Prostate gland (tissue), 2 donors: ENCODE measurements at regions not wholly inside any gene's neighbourhood (a gene's known extent, or its start where the extent isn't known, plus 50 kb on each side); places are given as distances from the start of the nearest gene placed in this dataset.

Experiments used
- CTCF ChIP-seq, 4 experiments: fragments of 200-600 bp in 2 of 4; fragments of 450-650 bp in 2 of 4; sonication (generic) in 2 of 4; IDR thresholded peaks; 1 replicate in 3 of 4; 2 replicates in 1 of 4; pipeline ENCODE4 v1.5.1; 2016 to 2019; ENCODE audit warnings: antibody characterized with exemption in 4 of 4, mild to moderate bottlenecking in 2 of 4, moderate library complexity in 2 of 4
- POLR2A ChIP-seq: fragments of 450-650 bp; IDR thresholded peaks from one replicate; pipeline ENCODE4 v1.6.1; 2016; ENCODE audit warnings: antibody characterized with exemption, mild to moderate bottlenecking
- POLR2AphosphoS5 ChIP-seq: sonication (generic); formaldehyde crosslinking; IDR thresholded peaks from one replicate; pipeline ENCODE4 v1.6.1; 2017; ENCODE audit warnings: antibody characterized with exemption

GRCh38 chr14:31921721-31922120, 155.4 kb upstream of the ARHGAP5 start:
- TF ChIP-seq CTCF (IDR thresholded peaks at IDR 0.05) (no peak), POLR2A (no peak), POLR2AphosphoS5 (no peak)
